ENCODE measurements at regions not wholly inside any gene's neighbourhood (a gene's known extent, or its start where the extent isn't known, plus 50 kb on each side); places are given as distances from the start of the nearest gene placed in this dataset.

DNA sequence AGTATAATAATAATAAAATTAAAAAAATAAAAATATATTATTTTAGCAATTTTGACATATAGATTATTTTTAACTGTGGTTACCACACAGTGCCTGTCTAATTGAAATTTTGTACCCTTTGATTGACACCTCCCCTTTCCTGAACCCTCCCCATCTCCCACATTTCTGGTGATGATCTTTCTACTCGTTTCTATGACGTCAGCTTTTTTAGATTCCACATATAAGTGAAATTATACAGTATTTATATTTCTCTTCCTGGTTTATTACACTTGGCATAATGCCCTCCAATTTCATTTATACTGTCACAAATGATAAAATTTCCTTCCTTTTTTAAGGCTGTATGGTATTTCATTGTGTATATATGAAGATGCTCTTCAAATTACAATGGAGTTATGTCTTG is 258.1 kb upstream of the PTCHD4 start:
- FAIRE-seq (no peak), DNase-seq (ENCODE audit: low spot score) (no peak)
- intact Hi-C loops (cut with micrococcal nuclease; ENCODE audit: unreplicated experiment) = no loop called here
- TF ChIP-seq U2AF2 (IDR thresholded peaks at IDR 0.05; ENCODE audit: low read depth, low read length) (no peak), MAZ (IDR thresholded peaks at IDR 0.05; ENCODE audit: borderline replicate concordance, low read depth, low read length) (no peak), MAZ (CRISPR knock-in tag; IDR thresholded peaks at IDR 0.05; ENCODE audit: low read depth) (no peak), ZNF543 (CRISPR knock-in tag; IDR thresholded peaks at IDR 0.05) (no peak), MTA1 (CRISPR knock-in tag; IDR thresholded peaks at IDR 0.05; ENCODE audit: borderline replicate concordance) (no peak), MATR3 (CRISPR knock-in tag; IDR thresholded peaks at IDR 0.05) (no peak), CREB1 (IDR thresholded peaks at IDR 0.05) (peak; percentile 94), CREB1 (CRISPR knock-in tag; IDR thresholded peaks at IDR 0.05) (no peak), KLF9 (CRISPR knock-in tag; IDR thresholded peaks at IDR 0.05; ENCODE audit: low read depth) (no peak), SRSF4 (IDR thresholded peaks at IDR 0.05; ENCODE audit: low read depth, low read length, poor library complexity, severe bottlenecking) (no peak), MAFF (IDR thresholded peaks at IDR 0.05; ENCODE audit: low read depth, low read length) (peak; percentile 35; the same call in 1 of the 2 replicates), ZNF235 (CRISPR knock-in tag; IDR thresholded peaks at IDR 0.05; ENCODE audit: borderline replicate concordance) (no peak), ZNF558 (CRISPR knock-in tag; IDR thresholded peaks at IDR 0.05; ENCODE audit: borderline replicate concordance) (no peak), MEIS2 (CRISPR knock-in tag; IDR thresholded peaks at IDR 0.05) (no peak), SKI (IDR thresholded peaks at IDR 0.05; ENCODE audit: partially characterized antibody) (no peak), ATF7 (IDR thresholded peaks at IDR 0.05) (peak; percentile 96), ATF7 (CRISPR knock-in tag; IDR thresholded peaks at IDR 0.05) (no peak), ZNF746 (CRISPR knock-in tag; IDR thresholded peaks at IDR 0.05) (no peak)
- TF ChIP-seq, protein P1, sequence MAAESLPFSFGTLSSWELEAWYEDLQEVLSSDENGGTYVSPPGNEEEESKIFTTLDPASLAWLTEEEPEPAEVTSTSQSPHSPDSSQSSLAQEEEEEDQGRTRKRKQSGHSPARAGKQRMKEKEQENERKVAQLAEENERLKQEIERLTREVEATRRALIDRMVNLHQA (CRISPR knock-in tag; IDR thresholded peaks at IDR 0.05) = no peak
- TF ChIP-seq, protein P2, sequence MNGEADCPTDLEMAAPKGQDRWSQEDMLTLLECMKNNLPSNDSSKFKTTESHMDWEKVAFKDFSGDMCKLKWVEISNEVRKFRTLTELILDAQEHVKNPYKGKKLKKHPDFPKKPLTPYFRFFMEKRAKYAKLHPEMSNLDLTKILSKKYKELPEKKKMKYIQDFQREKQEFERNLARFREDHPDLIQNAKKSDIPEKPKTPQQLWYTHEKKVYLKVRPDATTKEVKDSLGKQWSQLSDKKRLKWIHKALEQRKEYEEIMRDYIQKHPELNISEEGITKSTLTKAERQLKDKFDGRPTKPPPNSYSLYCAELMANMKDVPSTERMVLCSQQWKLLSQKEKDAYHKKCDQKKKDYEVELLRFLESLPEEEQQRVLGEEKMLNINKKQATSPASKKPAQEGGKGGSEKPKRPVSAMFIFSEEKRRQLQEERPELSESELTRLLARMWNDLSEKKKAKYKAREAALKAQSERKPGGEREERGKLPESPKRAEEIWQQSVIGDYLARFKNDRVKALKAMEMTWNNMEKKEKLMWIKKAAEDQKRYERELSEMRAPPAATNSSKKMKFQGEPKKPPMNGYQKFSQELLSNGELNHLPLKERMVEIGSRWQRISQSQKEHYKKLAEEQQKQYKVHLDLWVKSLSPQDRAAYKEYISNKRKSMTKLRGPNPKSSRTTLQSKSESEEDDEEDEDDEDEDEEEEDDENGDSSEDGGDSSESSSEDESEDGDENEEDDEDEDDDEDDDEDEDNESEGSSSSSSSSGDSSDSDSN (CRISPR knock-in tag; IDR thresholded peaks at IDR 0.05) = no peak
- TF ChIP-seq, protein P3, sequence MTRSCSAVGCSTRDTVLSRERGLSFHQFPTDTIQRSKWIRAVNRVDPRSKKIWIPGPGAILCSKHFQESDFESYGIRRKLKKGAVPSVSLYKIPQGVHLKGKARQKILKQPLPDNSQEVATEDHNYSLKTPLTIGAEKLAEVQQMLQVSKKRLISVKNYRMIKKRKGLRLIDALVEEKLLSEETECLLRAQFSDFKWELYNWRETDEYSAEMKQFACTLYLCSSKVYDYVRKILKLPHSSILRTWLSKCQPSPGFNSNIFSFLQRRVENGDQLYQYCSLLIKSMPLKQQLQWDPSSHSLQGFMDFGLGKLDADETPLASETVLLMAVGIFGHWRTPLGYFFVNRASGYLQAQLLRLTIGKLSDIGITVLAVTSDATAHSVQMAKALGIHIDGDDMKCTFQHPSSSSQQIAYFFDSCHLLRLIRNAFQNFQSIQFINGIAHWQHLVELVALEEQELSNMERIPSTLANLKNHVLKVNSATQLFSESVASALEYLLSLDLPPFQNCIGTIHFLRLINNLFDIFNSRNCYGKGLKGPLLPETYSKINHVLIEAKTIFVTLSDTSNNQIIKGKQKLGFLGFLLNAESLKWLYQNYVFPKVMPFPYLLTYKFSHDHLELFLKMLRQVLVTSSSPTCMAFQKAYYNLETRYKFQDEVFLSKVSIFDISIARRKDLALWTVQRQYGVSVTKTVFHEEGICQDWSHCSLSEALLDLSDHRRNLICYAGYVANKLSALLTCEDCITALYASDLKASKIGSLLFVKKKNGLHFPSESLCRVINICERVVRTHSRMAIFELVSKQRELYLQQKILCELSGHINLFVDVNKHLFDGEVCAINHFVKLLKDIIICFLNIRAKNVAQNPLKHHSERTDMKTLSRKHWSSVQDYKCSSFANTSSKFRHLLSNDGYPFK (CRISPR knock-in tag; IDR thresholded peaks at IDR 0.05; ENCODE audit: borderline replicate concordance) = no peak
- TF ChIP-seq, protein P4, sequence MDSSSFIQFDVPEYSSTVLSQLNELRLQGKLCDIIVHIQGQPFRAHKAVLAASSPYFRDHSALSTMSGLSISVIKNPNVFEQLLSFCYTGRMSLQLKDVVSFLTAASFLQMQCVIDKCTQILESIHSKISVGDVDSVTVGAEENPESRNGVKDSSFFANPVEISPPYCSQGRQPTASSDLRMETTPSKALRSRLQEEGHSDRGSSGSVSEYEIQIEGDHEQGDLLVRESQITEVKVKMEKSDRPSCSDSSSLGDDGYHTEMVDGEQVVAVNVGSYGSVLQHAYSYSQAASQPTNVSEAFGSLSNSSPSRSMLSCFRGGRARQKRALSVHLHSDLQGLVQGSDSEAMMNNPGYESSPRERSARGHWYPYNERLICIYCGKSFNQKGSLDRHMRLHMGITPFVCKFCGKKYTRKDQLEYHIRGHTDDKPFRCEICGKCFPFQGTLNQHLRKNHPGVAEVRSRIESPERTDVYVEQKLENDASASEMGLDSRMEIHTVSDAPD (CRISPR knock-in tag; IDR thresholded peaks at IDR 0.05) = no peak

More for the DNA sequence above, 258.1 kb upstream of the PTCHD4 start:
- in situ Hi-C loops (cut with HindIII; ENCODE audit: extremely low pct_ligation_motif_present, low pct_unique_long_range_greater_than_20kb) = no loop called here
- Histone ChIP-seq H3K4me1 (ENCODE audit: insufficient read depth, low read length) (no peaks in the 10 kb centered on the region), H3K9ac (ENCODE audit: insufficient read depth, low read depth, low read length) (no peak overlapping the region), H3K36me3 (replicated peaks in 1 of 2; ENCODE audit: control insufficient read depth in 1 of 2, insufficient read depth in 2 of 2, low read length in 2 of 2) (no peaks in the 10 kb centered on the region), H3K4me2 (ENCODE audit: low read depth, low read length) (no peak overlapping the region), H3K79me2 (ENCODE audit: insufficient read depth, low read length) (no peaks in the 10 kb centered on the region), H3K27ac (ENCODE audit: extremely low read length, insufficient read depth, low read length) (no peak overlapping the region), H3K4me3 (replicated peaks in 1 of 3; ENCODE audit: insufficient read depth in 1 of 3, low read depth in 2 of 3, low read length in 3 of 3) (no peak overlapping the region), H2AFZ (ENCODE audit: low read length) (no peak overlapping the region), H3K27me3 (ENCODE audit: control insufficient read depth in 1 of 2, insufficient read depth in 2 of 2, low read length in 2 of 2) (no peaks in the 10 kb centered on the region), H4K20me1 (ENCODE audit: insufficient read depth, low read length) (no peaks in the 10 kb centered on the region), H3K9me3 (ENCODE audit: low read length) (no peaks in the 10 kb centered on the region)
- no TSS peak for BruUV-seq (replicated peaks)
- CTCF ChIA-PET (ENCODE audit: low intra/inter-chr PET ratio, low total read pairs) = no interaction called here
- POLR2A ChIA-PET = no interaction called here
- WGBS (ENCODE audit: low lambda C conversion rate) = 0% methylated on average over 2 of the region's 2 CpGs
- ATAC-seq = no peak
